ENCODE measurements at regions not wholly inside any gene's neighbourhood (a gene's known extent, or its start where the extent isn't known, plus 50 kb on each side); places are given as distances from the start of the nearest gene placed in this dataset.
"Not testable (repeated sequence)": the region's sequence is repeated elsewhere in the genome, so short reads cannot be mapped to it uniquely, and the experiment has no call there.

- peaks cover 17% of the 10 kb centered on the region for H3K4me1 Mint-ChIP-seq (ENCODE audit: low read depth, unreplicated experiment)
- H3K27me3 ChIP-seq (ENCODE audit: insufficient read depth, low read length) = no peaks in the 10 kb centered on the region
- no peak overlapping the region for H3K4me3 ChIP-seq (ENCODE audit: insufficient read depth, low read depth, low read length)
- TF ChIP-seq, protein P1, sequence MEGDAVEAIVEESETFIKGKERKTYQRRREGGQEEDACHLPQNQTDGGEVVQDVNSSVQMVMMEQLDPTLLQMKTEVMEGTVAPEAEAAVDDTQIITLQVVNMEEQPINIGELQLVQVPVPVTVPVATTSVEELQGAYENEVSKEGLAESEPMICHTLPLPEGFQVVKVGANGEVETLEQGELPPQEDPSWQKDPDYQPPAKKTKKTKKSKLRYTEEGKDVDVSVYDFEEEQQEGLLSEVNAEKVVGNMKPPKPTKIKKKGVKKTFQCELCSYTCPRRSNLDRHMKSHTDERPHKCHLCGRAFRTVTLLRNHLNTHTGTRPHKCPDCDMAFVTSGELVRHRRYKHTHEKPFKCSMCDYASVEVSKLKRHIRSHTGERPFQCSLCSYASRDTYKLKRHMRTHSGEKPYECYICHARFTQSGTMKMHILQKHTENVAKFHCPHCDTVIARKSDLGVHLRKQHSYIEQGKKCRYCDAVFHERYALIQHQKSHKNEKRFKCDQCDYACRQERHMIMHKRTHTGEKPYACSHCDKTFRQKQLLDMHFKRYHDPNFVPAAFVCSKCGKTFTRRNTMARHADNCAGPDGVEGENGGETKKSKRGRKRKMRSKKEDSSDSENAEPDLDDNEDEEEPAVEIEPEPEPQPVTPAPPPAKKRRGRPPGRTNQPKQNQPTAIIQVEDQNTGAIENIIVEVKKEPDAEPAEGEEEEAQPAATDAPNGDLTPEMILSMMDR (IDR thresholded peaks at IDR 0.05; ENCODE audit: insufficient read depth, low read depth, low read length) = no peak
- TF ChIP-seq EZH2 (IDR thresholded peaks at IDR 0.05; ENCODE audit: insufficient read depth, low read length) = no peak
- no peaks in the 10 kb centered on the region for H3K9me3 ChIP-seq (ENCODE audit: insufficient read depth, low read depth, low read length)
- H3K79me2 ChIP-seq (ENCODE audit: insufficient read depth, low read length) = no peaks in the 10 kb centered on the region
- H3K4me3 Mint-ChIP-seq (ENCODE audit: unreplicated experiment) = no peak overlapping the region
- no peaks in the 10 kb centered on the region for H4K20me1 ChIP-seq (ENCODE audit: insufficient read depth, low read length)
- H3K27me3 Mint-ChIP-seq (ENCODE audit: low read depth, unreplicated experiment) = no peaks in the 10 kb centered on the region
- H3K4me2 ChIP-seq (ENCODE audit: low read length) = no peak overlapping the region
- peaks cover 7% of the 10 kb centered on the region for H3K9me3 Mint-ChIP-seq (ENCODE audit: unreplicated experiment)
- peak; percentile 65 for FAIRE-seq
- H3K36me3 ChIP-seq (ENCODE audit: insufficient read depth, low read length) = no peaks in the 10 kb centered on the region
- H3K9ac ChIP-seq (ENCODE audit: low read length) = no peak overlapping the region
- H2AFZ ChIP-seq (ENCODE audit: low read depth, low read length) = no peak overlapping the region
- H3K36me3 Mint-ChIP-seq (ENCODE audit: low read depth, unreplicated experiment) = no peaks in the 10 kb centered on the region
- peak; percentile 19 for DNase-seq (ENCODE audit: low read depth)
- peaks cover 3% of the 10 kb centered on the region for H3K4me1 ChIP-seq (ENCODE audit: insufficient read depth, low read length)
- no peak overlapping the region for H3K27ac ChIP-seq (ENCODE audit: low read depth, low read length)
- H3K27ac Mint-ChIP-seq (ENCODE audit: unreplicated experiment) = no peak overlapping the region
These were observed 160.1 kb downstream of the RBMX2 start for GRCh38 chrX:130561930-130562329.

DNA sequence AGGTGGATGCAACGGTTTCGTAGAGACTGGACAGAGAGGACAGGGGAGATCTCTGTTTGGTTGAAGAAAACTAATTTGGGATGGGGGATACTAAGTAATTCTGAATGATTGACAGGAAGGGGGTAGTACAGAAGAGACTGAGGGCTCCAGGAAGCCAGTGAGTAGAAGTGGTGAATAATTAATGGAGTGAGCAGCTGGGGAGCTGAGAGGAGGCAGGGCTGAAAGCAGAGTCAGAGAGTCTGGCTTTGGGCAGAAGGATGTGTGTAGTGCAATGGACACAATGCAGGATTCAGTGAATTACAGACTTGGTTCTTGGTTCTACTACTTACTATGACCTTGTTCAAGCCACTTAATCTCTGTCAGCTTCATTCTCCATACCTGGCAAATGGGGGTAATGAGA lies 161.7 kb downstream of the RBMX2 start:
- Histone ChIP-seq H3K4me3 (ENCODE audit: insufficient read depth, low read depth, low read length) (no peak overlapping the region), H3K79me2 (ENCODE audit: insufficient read depth, low read length) (no peaks in the 10 kb centered on the region), H2AFZ (ENCODE audit: low read depth, low read length) (no peak overlapping the region), H3K4me1 (ENCODE audit: insufficient read depth, low read length) (peaks cover 3% of the 10 kb centered on the region), H3K9ac (ENCODE audit: low read length) (no peak overlapping the region), H3K27ac (ENCODE audit: low read depth, low read length) (no peak overlapping the region), H3K36me3 (ENCODE audit: insufficient read depth, low read length) (no peaks in the 10 kb centered on the region), H3K27me3 (ENCODE audit: insufficient read depth, low read length) (no peaks in the 10 kb centered on the region), H3K9me3 (ENCODE audit: insufficient read depth, low read depth, low read length) (no peaks in the 10 kb centered on the region), H4K20me1 (ENCODE audit: insufficient read depth, low read length) (no peaks in the 10 kb centered on the region), H3K4me2 (ENCODE audit: low read length) (no peak overlapping the region)
- FAIRE-seq (no peak), DNase-seq (ENCODE audit: low read depth) (no peak)
- Mint-ChIP-seq H3K4me3 (ENCODE audit: unreplicated experiment) (no peak overlapping the region), H3K27ac (ENCODE audit: unreplicated experiment) (no peak overlapping the region), H3K27me3 (ENCODE audit: low read depth, unreplicated experiment) (no peaks in the 10 kb centered on the region), H3K36me3 (ENCODE audit: low read depth, unreplicated experiment) (no peaks in the 10 kb centered on the region), H3K4me1 (ENCODE audit: low read depth, unreplicated experiment) (peaks cover 17% of the 10 kb centered on the region), H3K9me3 (ENCODE audit: unreplicated experiment) (peaks cover 7% of the 10 kb centered on the region)
- TF ChIP-seq, protein P1 (IDR thresholded peaks at IDR 0.05; ENCODE audit: insufficient read depth, low read depth, low read length) = no peak
- TF ChIP-seq EZH2 (IDR thresholded peaks at IDR 0.05; ENCODE audit: insufficient read depth, low read length) = no peak

DNA sequence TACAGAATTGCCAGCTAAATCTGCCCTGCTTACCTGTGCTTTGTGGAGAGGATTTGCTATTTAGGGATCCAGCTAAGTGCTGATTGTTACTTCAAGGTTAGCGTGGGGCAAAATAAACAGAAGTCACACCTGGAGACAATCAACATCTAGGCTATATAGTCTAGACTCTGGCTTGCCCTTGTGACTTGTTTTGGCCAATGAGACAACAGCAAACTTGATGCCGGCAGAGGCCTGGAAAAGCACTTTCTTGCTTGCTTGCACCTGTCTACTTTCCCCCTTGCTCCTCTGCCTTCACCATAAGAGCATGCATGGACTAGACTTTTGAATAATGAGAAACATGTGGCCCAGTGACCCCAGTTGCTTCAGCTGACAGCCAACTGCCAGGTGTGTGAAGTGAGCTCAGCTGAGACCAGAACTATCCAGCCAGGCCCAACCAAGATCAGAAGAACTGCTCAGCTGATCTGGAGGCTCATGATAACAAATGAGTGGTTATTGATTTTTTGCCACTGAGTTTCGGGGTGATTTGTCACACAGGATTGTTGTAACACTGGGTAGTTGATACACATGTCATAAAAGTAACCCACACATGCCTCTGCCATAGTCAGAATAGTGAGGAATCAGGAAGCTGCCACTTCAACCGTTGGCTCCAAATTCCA lies 164.4 kb downstream of the RBMX2 start:
- H3K9me3 ChIP-seq (ENCODE audit: insufficient read depth, low read depth, low read length) = no peaks in the 10 kb centered on the region

GRCh38 chrX:130573030-130573429 lies 171.2 kb downstream of the RBMX2 start:
- H3K9ac ChIP-seq (ENCODE audit: low read length); H3K27me3 ChIP-seq (ENCODE audit: insufficient read depth, low read length); H3K27ac Mint-ChIP-seq (ENCODE audit: unreplicated experiment); H3K4me2 ChIP-seq (ENCODE audit: low read length); H3K4me3 ChIP-seq (ENCODE audit: insufficient read depth, low read depth, low read length); H3K9me3 ChIP-seq (ENCODE audit: insufficient read depth, low read depth, low read length); H3K27me3 Mint-ChIP-seq (ENCODE audit: low read depth, unreplicated experiment); DNase-seq (ENCODE audit: low read depth); H2AFZ ChIP-seq (ENCODE audit: low read depth, low read length); H3K27ac ChIP-seq (ENCODE audit: low read depth, low read length); H3K4me1 ChIP-seq (ENCODE audit: insufficient read depth, low read length); H4K20me1 ChIP-seq (ENCODE audit: insufficient read depth, low read length); H3K36me3 Mint-ChIP-seq (ENCODE audit: low read depth, unreplicated experiment); H3K4me3 Mint-ChIP-seq (ENCODE audit: unreplicated experiment); H3K9me3 Mint-ChIP-seq (ENCODE audit: unreplicated experiment); H3K36me3 ChIP-seq (ENCODE audit: insufficient read depth, low read length); FAIRE-seq; H3K4me1 Mint-ChIP-seq (ENCODE audit: low read depth, unreplicated experiment); H3K79me2 ChIP-seq (ENCODE audit: insufficient read depth, low read length): not testable (repeated sequence)

More for the DNA sequence above, 164.4 kb downstream of the RBMX2 start:
- no peaks in the 10 kb centered on the region for H3K27me3 ChIP-seq (ENCODE audit: insufficient read depth, low read length)
- H3K9ac ChIP-seq (ENCODE audit: low read length) = no peak overlapping the region
- H3K4me1 ChIP-seq (ENCODE audit: insufficient read depth, low read length) = no peaks in the 10 kb centered on the region
- H3K4me3 ChIP-seq (ENCODE audit: insufficient read depth, low read depth, low read length) = no peak overlapping the region
- H3K27ac ChIP-seq (ENCODE audit: low read depth, low read length) = no peak overlapping the region
- TF ChIP-seq EZH2 (IDR thresholded peaks at IDR 0.05; ENCODE audit: insufficient read depth, low read length) = no peak
- TF ChIP-seq, protein P1 (IDR thresholded peaks at IDR 0.05; ENCODE audit: insufficient read depth, low read depth, low read length) = no peak
- no peak for DNase-seq (ENCODE audit: low read depth)
- peaks cover 7% of the 10 kb centered on the region for H3K9me3 Mint-ChIP-seq (ENCODE audit: unreplicated experiment)
- FAIRE-seq = peak; percentile 50
- no peaks in the 10 kb centered on the region for H3K79me2 ChIP-seq (ENCODE audit: insufficient read depth, low read length)
- H2AFZ ChIP-seq (ENCODE audit: low read depth, low read length) = no peak overlapping the region
- no peak overlapping the region for H3K4me3 Mint-ChIP-seq (ENCODE audit: unreplicated experiment)
- no peaks in the 10 kb centered on the region for H3K36me3 ChIP-seq (ENCODE audit: insufficient read depth, low read length)
- no peaks in the 10 kb centered on the region for H4K20me1 ChIP-seq (ENCODE audit: insufficient read depth, low read length)
- H3K27me3 Mint-ChIP-seq (ENCODE audit: low read depth, unreplicated experiment) = no peaks in the 10 kb centered on the region
- H3K4me2 ChIP-seq (ENCODE audit: low read length) = no peak overlapping the region
- no peaks in the 10 kb centered on the region for H3K36me3 Mint-ChIP-seq (ENCODE audit: low read depth, unreplicated experiment)
- H3K4me1 Mint-ChIP-seq (ENCODE audit: low read depth, unreplicated experiment) = peaks cover 14% of the 10 kb centered on the region
- no peak overlapping the region for H3K27ac Mint-ChIP-seq (ENCODE audit: unreplicated experiment)

All from astrocyte (in vitro differentiated cells and primary cell).